ENCODE measurements at regions not wholly inside any gene's neighbourhood (a gene's known extent, or its start where the extent isn't known, plus 50 kb on each side); places are given as distances from the start of the nearest gene placed in this dataset.
"Not testable (repeated sequence)": the region's sequence is repeated elsewhere in the genome, so short reads cannot be mapped to it uniquely, and the experiment has no call there.

- TF ChIP-seq POLR2A, CTCF (IDR thresholded peaks at IDR 0.05): not testable (repeated sequence)
Measured at GRCh38 chr14:83188311-83188710, 1654.7 kb upstream of the SEL1L start.
